NCI-H526 (cell line): ENCODE measurements at regions not wholly inside any gene's neighbourhood (a gene's known extent, or its start where the extent isn't known, plus 50 kb on each side); places are given as distances from the start of the nearest gene placed in this dataset.

Experiments
- DNase-seq, 2 experiments: peaks; one replicate each; lab custom pipeline; 2025; lab: John Stamatoyannopoulos, UW

GRCh38 chr13:90070362-90070761 is 1277.1 kb upstream of the MIR17HG start:
- no peak for DNase-seq

DNA sequence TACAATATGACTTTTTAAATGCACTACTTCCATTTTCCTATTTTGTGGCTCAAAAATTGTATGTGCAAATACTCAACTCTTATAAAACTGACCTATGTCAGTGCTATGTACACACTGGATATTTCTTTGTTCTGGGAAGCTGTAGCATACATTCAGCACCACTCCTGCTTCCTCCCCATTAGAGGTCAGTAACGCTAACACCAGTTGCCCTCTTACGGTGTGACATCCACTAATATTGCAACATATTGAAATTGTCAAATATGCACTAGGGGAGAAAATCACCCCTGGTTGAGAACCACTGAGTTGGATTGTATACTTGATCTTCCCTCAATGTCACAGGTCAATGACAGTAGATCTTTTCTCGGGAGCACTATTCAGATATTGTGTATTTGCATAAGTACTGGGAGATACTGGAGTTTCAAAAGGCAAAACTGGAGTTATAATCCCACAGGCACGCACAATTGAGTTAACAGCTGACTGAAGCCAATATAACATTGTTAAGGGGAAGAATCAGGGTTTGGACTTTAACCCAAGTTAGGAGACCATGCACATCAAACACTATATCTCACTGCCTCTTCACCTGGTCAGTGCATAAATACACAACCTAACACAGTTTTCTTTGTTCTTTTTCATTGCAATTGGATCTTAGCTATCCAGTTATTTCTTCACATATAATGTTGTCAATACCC is 1276.5 kb upstream of the MIR17HG start:
- DNase-seq: no peak

DNA sequence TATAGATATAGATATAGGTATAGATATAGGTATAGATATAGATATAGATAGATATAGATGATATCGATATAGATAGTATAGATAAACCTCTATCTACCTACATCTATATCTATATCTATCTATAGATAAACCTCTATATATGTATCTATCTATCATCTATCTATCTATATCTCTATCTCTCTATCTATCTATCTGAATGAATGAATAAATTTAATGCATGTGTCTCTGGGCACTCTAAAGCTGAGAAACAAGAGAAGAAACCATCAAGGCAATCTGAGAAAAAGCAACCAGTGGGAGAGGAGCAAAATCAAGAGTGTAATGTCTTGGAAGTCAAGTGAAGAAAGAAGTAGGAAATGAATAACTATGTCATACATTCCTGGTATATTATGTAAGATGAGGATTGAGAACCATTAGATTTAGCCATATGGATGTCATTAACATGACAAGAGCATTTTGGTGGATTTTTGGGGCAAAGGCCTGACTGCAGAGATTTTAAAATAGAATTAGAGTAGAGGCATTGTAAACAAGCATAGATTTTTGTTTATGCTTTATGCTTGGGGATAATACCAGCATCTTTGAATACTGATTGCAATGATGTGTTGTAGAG is 1262.7 kb upstream of the MIR17HG start:
- DNase-seq: no peak

DNA sequence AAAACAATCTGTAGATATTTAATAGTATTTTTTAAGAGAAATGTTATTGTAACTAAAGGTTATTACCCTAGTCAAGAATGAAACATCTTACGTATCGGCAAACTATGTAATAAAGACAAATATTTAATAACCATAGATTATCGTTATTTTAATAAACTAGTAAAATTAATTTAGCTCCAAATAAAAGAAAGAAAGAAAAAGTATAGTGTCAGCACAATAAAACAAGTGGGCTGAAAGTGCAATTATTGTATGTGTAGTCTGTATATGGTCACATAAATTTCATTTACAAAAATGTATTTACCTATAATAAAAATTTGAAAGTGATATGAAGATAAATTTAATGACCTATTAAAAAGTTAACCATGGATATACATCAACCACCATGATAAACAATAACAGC is 1258.4 kb upstream of the MIR17HG start:
- no peak for DNase-seq

DNA sequence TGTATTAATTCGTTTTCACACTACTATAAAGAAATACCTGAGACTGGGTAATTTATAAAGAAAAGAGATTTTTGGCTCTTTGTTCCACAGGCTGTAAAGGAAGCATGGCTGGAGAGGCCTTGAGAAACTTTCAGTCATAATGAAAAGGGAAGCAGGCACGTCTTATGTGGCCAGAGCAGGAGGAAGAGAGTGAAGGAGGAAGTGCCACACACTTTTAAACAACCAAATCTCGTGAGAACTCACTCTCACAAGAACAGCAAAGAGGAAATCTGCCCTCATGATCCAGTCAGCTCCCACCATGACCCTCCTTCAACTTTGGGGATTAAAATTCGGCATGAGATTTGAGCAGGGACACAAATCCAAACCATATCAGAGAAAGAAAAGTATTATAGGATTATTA is 1255.9 kb upstream of the MIR17HG start:
- no peak for DNase-seq

DNA sequence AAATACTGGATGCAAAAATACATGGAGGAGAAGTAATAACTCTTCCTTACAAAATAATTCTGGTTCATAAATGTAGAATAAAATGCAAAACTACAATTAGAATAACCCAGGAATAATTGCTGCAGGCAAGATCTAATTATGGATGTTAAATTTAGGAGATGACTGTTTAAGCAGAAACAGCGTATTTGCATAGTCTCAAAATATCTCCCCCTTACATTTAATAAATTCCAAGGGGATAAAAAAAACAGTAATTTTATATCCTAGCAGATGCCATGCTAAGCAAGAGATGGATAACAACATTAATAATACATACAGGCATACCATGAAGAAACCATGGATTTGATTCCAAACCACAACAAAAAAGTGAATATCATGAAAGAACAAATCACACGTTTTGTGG is 1253.1 kb upstream of the MIR17HG start:
- DNase-seq: no peak

- no peak for DNase-seq
Measured at GRCh38 chr13:90098577-90098976, 1248.9 kb upstream of the MIR17HG start.

DNA sequence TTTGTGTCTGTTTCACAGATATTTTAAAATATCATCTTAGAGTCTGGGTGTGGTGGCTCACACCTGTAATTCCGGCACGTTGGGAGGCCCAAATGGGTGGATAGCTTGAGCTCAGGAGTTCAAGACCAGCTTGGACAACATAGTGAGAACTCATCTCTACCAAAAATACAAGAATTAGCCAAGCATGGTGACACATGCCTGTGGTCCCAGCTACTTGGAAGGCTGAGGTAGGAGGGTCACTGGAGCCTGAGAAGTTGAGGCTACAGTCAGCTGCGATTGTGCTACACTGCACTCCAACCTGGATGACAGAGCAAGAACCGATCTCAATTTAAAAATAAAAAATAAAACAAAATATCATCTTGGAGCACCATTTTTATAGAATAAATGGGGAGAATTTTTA is 1247.6 kb upstream of the MIR17HG start:
- DNase-seq: no peak

DNA sequence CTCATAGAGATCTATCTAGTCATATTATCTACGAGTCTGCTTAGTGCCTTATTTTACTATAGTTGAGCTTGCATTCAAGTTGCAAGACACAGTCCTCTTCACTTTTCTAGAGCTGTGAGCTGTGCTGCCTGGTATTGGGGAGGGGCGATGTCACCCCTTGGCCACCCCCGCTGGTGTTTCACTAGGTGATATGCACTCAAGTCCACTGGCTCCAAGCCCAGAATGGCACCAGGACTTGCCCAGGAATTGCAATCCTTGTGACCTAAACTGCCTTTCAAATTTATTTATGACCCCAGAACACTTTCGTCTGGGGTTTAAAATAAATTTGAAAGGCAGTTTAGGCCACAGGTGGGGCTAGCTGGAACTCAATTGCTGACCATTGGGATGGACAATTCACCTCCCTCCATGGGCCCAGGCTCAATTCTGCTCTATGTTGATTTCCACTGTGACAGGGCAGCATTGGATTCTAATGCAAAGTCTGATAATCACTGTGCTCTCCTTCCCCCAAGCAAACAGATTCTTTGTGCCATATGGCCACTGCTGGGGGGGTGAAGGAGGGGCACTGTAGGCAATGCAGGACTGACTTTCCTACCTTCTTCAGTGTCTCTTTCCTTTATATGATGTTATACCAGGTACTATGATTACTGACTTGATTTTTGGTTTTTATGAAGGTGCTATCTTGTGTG is 1244.2 kb upstream of the MIR17HG start:
- no peak for DNase-seq

- DNase-seq: no peak
Measured at GRCh38 chr13:90104764-90105163, 1242.7 kb upstream of the MIR17HG start.

DNA sequence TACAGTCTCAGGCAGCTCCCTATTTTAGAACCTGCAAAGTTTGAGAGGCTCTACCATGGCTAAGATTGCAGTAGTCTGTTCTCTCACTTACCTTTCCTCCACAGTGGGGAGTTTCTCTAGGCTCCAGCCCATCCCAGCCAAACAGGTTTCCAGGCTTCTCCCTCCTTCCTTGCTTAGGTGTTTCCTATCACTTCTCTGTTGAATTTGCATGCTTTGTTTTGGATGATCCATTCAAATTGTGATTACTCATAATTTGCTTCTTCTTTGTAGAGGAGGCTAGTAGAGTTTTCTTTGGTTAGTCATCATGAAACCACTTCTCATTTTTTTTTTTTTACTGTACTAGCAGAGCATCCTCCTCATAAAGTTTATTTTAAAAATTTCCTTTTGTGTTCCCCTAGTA is 1242.2 kb upstream of the MIR17HG start:
- no peak for DNase-seq

DNA sequence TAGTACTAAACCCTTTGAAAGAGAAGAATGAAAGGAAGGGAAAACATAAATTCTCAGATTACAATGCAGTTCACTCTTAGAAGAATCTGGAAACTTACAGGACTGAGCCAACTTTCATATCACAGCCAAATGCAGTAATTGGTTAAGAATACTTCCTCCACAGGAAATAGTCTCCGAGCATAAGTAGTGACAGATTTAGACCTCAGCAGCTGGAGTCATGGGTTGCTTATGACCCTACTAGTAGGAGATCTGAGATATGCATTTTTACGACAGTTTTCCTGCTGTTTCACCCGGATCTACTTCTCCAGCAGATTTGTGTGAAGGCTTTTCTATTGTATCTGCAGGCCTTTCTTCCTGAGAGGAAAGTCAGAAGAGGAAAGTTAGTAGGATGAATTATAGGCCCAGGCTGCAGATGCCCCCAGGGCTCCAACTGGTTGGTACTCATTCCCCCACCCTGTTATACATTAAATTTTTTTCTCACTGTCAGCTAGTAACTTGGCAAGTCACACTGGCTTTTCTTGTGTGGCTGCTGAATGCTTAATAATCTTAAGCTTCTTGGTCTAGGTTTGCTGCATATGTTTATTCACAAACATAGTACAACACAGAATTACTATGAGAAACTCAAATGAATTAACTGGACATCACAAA is 1241.5 kb upstream of the MIR17HG start:
- DNase-seq: no peak

GRCh38 chr13:90107661-90108060 is 1239.8 kb upstream of the MIR17HG start:
- DNase-seq: no peak

GRCh38 chr13:90108547-90108946 is 1238.9 kb upstream of the MIR17HG start:
- DNase-seq: no peak

DNA sequence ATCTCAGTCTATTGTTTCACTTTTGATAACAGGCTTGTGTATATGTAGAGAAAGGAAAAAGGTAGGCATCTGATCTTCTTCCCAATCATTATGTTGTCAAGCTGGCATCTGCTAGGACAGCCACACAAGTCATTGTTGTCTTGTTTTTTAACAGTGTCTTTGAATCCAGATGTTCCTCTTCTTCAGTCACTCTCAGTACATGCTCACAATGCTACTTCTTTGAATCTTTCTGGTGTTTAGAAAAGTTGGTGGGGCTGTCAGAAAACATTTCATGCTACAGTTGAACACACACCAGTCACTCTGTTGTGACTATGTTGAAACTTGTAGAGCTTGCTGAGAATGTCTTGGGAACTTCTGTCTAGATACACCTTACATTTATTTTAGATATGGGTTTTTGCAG is 1231.4 kb upstream of the MIR17HG start:
- no peak for DNase-seq

GRCh38 chr13:90118467-90119071 is 1228.9 kb upstream of the MIR17HG start:
- no peak for DNase-seq

DNA sequence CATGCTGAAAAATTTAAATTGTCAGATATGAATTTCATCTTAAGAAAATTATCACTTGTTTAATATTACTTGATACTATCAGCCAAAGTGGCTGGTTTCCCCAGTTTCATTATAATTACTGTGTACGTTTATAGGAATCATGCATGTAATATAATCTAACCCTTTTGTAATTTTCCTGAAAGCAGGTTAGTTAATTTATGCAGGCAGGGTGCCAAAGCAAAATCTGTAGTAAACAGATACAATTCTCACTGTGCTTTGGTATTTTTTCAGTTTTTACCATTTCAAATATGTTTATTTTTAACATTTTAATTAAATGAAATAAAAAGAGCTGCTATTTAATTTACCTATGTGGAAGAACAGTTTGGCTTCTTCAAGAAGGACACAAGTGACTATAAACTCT is 1227.5 kb upstream of the MIR17HG start:
- no peak for DNase-seq

DNA sequence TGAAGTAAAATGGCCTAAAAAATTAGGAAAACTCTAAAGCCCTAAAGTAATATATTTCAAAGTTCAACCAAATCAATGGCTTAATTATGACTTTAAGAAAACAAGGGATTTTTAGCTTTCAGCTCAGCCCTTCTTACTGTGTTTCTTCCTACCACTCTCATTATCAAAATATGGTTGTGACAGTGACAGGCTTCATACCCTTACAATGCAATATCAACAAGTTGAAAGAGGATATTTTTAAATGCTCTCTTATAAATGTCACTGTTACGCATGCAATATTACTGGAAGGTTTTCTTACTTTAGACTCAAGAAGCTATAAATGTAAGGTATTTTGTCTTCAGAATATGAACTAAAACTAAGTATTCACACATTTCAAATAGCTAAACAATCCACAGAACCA is 1225.7 kb upstream of the MIR17HG start:
- DNase-seq: no peak

GRCh38 chr13:90122531-90122930 is 1225.0 kb upstream of the MIR17HG start:
- DNase-seq: no peak

DNA sequence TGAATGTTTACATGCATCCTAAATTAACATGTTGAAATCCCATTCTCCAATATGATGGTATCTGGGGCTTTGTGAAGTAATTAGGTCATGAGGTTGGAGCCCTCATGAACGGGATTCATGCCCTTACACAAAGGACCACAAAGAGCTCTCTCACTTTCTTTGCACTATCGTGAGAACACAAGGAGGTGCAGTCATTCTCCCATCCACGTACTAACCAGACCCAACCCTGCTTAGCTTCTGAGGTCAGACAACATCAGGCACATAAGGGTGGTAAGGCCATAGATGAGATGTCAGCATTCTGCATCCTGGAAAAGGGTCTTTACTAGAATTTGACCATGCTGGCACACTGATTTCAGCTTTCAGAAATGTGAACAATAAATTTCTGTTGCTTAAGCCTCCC is 1211.9 kb upstream of the MIR17HG start:
- DNase-seq: no peak

DNA sequence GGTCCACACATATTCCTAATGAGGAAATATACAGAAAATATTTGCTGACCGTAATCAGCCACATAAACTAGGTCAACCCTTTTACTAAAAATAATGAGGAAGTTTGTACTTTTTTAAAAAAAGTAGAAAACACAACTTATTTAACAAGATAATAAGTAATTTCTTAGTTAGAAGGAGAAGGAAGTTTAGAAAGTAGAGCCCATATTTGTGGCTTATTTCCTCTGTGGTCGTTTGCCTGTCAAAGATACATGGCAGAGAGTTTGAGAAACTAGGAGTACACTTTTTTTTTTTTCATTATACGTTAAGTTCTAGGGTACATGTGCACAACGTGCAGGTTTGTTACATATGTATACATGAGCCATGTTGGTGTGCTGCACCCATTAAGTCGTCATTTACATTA is 1205.2 kb upstream of the MIR17HG start:
- DNase-seq: no peak

DNA sequence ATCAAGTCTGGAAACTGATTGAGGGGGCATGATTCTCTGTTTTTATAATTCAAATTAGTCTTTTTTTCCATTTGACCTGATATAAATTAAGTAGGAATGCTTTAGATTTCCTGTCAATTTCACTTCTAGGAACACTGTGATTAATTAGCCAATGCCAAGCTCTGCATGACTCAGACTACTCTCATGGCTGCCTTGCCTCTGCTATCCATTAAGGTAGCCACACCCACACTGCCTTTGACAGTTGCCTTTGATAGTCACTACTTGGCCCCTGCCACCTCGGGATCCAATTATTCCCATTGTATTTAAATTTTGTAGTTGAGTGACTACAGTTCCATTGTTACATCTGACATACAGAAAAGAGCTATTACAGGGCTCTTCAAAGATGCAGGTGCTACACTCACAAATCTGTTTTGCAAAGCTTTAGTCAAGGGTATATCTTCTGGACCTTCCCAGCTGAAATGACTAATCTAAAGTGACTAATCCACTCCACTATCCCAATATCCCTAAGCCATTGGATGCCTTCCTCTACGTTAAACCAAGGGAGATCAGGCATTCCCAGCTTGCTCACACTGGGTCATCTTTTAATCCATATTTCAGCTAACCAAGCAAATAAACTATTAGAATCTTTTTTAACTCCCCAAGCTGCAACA is 1193.1 kb upstream of the MIR17HG start:
- no peak for DNase-seq
